Hindlimb muscle (tissue), 1 donor: ENCODE measurements at regions not wholly inside any gene's neighbourhood (a gene's known extent, or its start where the extent isn't known, plus 50 kb on each side); places are given as distances from the start of the nearest gene placed in this dataset.

Experiments
- DNase-seq: peaks from one replicate; pipeline ENCODE4 v3.0.0-alpha.2; 2013

- DNase-seq, result no peak
These were observed 217.6 kb upstream of the TOPAZ1 start for GRCh38 chr3:44023961-44024593.

- DNase-seq, result no peak
These were observed 215.3 kb upstream of the TOPAZ1 start for GRCh38 chr3:44026220-44026865.

- DNase-seq, result no peak
These were observed 212.6 kb upstream of the TOPAZ1 start for GRCh38 chr3:44029100-44029499.

GRCh38 chr3:44030285-44030684 is 211.4 kb upstream of the TOPAZ1 start:
- DNase-seq, result no peak

- no peak for DNase-seq
These were observed 210.9 kb upstream of the TOPAZ1 start for GRCh38 chr3:44030687-44031305.

GRCh38 chr3:44031387-44032380 is 210.0 kb upstream of the TOPAZ1 start:
- no peak for DNase-seq

- no peak for DNase-seq
These were observed 209.2 kb upstream of the TOPAZ1 start for GRCh38 chr3:44032487-44032886.

- DNase-seq, result no peak
These were observed 208.6 kb upstream of the TOPAZ1 start for GRCh38 chr3:44033123-44033522.

GRCh38 chr3:44036850-44037249 is 204.8 kb upstream of the TOPAZ1 start:
- DNase-seq, result no peak

GRCh38 chr3:44039006-44039405 is 202.7 kb upstream of the TOPAZ1 start:
- DNase-seq, result no peak

GRCh38 chr3:44041726-44042125 is 200.0 kb upstream of the TOPAZ1 start:
- DNase-seq, result no peak

GRCh38 chr3:44042772-44043171 is 198.9 kb upstream of the TOPAZ1 start:
- no peak for DNase-seq

- no peak for DNase-seq
These were observed 196.0 kb upstream of the TOPAZ1 start for GRCh38 chr3:44045476-44046275.

- no peak for DNase-seq
These were observed 193.9 kb upstream of the TOPAZ1 start for GRCh38 chr3:44047796-44048195.

GRCh38 chr3:44048196-44048924 is 193.3 kb upstream of the TOPAZ1 start:
- DNase-seq, result no peak

GRCh38 chr3:44048949-44049348 is 192.7 kb upstream of the TOPAZ1 start:
- no peak for DNase-seq

- no peak for DNase-seq
These were observed 191.6 kb upstream of the TOPAZ1 start for GRCh38 chr3:44050101-44050500.

- no peak for DNase-seq
These were observed 190.8 kb upstream of the TOPAZ1 start for GRCh38 chr3:44050867-44051266.

- no peak for DNase-seq
These were observed 185.7 kb upstream of the TOPAZ1 start for GRCh38 chr3:44055951-44056350.

GRCh38 chr3:44056446-44057240 is 185.0 kb upstream of the TOPAZ1 start:
- no peak for DNase-seq
